ENCODE measurements at regions not wholly inside any gene's neighbourhood (a gene's known extent, or its start where the extent isn't known, plus 50 kb on each side); places are given as distances from the start of the nearest gene placed in this dataset.

DNA sequence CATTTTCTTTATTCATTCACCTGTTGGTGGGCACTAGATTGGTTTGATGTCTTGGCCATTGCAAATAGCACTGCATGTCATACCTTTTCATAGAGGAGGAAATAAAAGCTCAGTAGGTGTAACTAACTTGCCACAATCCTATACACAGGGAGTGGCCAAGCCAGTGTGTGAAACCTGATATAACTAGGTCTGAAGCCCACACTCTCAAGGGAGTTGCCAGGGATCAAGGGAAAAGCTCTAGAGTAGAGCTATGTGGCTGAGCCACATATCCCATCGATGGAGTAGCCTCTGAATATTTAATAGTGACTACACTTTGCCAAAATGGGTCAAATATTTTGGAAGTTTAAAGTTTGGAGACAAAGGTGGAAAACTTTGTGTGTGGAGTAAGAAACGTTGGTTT lies 66.1 kb upstream of the TSHZ3 start:
- no peak for ATAC-seq
- no peak for TF ChIP-seq RARB (CRISPR knock-in tag; IDR thresholded peaks at IDR 0.05)
- no peak for TF ChIP-seq BACH2 (CRISPR knock-in tag; IDR thresholded peaks at IDR 0.05; ENCODE audit: borderline replicate concordance)
- TF ChIP-seq ZNF8 (CRISPR knock-in tag; IDR thresholded peaks at IDR 0.05), result no peak
- no peak for TF ChIP-seq TCF4 (CRISPR knock-in tag; IDR thresholded peaks at IDR 0.05; ENCODE audit: borderline replicate concordance)
- TF ChIP-seq PPARA (CRISPR knock-in tag; IDR thresholded peaks at IDR 0.05; ENCODE audit: borderline replicate concordance), result no peak
- no peak for TF ChIP-seq ARNTL (CRISPR knock-in tag; IDR thresholded peaks at IDR 0.05; ENCODE audit: borderline replicate concordance, low read depth)
- TF ChIP-seq ZFP3 (CRISPR knock-in tag; IDR thresholded peaks at IDR 0.05), result no peak
- TF ChIP-seq ZNF70 (CRISPR knock-in tag; IDR thresholded peaks at IDR 0.05), result no peak
- TF ChIP-seq, protein P1, sequence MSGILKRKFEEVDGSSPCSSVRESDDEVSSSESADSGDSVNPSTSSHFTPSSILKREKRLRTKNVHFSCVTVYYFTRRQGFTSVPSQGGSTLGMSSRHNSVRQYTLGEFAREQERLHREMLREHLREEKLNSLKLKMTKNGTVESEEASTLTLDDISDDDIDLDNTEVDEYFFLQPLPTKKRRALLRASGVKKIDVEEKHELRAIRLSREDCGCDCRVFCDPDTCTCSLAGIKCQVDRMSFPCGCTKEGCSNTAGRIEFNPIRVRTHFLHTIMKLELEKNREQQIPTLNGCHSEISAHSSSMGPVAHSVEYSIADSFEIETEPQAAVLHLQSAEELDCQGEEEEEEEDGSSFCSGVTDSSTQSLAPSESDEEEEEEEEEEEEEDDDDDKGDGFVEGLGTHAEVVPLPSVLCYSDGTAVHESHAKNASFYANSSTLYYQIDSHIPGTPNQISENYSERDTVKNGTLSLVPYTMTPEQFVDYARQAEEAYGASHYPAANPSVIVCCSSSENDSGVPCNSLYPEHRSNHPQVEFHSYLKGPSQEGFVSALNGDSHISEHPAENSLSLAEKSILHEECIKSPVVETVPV (CRISPR knock-in tag; IDR thresholded peaks at IDR 0.05), result no peak
- no peak for TF ChIP-seq CREB5 (CRISPR knock-in tag; IDR thresholded peaks at IDR 0.05; ENCODE audit: low read depth)
- TF ChIP-seq OSR1 (CRISPR knock-in tag; IDR thresholded peaks at IDR 0.05), result no peak
- TF ChIP-seq ESRRG (CRISPR knock-in tag; IDR thresholded peaks at IDR 0.05), result no peak

GRCh38 chr19:31416548-31416947 lies 67.3 kb upstream of the TSHZ3 start:
- no peak for ATAC-seq
- TF ChIP-seq TSHZ2 (CRISPR knock-in tag; IDR thresholded peaks at IDR 0.05) (no peak), SNAI2 (CRISPR knock-in tag; IDR thresholded peaks at IDR 0.05) (no peak), CREB5 (CRISPR knock-in tag; IDR thresholded peaks at IDR 0.05; ENCODE audit: low read depth) (no peak), ESRRG (CRISPR knock-in tag; IDR thresholded peaks at IDR 0.05) (no peak), GLIS3 (CRISPR knock-in tag; IDR thresholded peaks at IDR 0.05) (no peak), TOX (CRISPR knock-in tag; IDR thresholded peaks at IDR 0.05; ENCODE audit: borderline replicate concordance) (no peak), ZC3H10 (CRISPR knock-in tag; IDR thresholded peaks at IDR 0.05) (no peak), PATZ1 (CRISPR knock-in tag; IDR thresholded peaks at IDR 0.05; ENCODE audit: borderline replicate concordance) (no peak), ZNF70 (CRISPR knock-in tag; IDR thresholded peaks at IDR 0.05) (no peak), ZNF565 (CRISPR knock-in tag; conservative IDR thresholded peaks at IDR 0.05; ENCODE audit: low read depth) (no peak), ZFP30 (CRISPR knock-in tag; IDR thresholded peaks at IDR 0.05) (no peak), POU6F1 (CRISPR knock-in tag; IDR thresholded peaks at IDR 0.05; ENCODE audit: borderline replicate concordance, low read depth) (no peak), RARB (CRISPR knock-in tag; IDR thresholded peaks at IDR 0.05) (no peak), ZNF8 (CRISPR knock-in tag; IDR thresholded peaks at IDR 0.05) (no peak), OSR1 (CRISPR knock-in tag; IDR thresholded peaks at IDR 0.05) (no peak), ISL1 (CRISPR knock-in tag; IDR thresholded peaks at IDR 0.05) (no peak), TCF4 (CRISPR knock-in tag; IDR thresholded peaks at IDR 0.05; ENCODE audit: borderline replicate concordance) (no peak), CSDC2 (CRISPR knock-in tag; IDR thresholded peaks at IDR 0.05) (no peak), BACH2 (CRISPR knock-in tag; IDR thresholded peaks at IDR 0.05; ENCODE audit: borderline replicate concordance) (no peak)
- TF ChIP-seq, protein P1 (CRISPR knock-in tag; IDR thresholded peaks at IDR 0.05), result no peak
